ENCODE measurements at regions not wholly inside any gene's neighbourhood (a gene's known extent, or its start where the extent isn't known, plus 50 kb on each side); places are given as distances from the start of the nearest gene placed in this dataset.

- TF ChIP-seq CTCF (IDR thresholded peaks at IDR 0.05; ENCODE audit: low read depth, low read length, poor library complexity, severe bottlenecking), result no peak
- no peak for TF ChIP-seq EZH2phosphoT487 (IDR thresholded peaks at IDR 0.05; ENCODE audit: borderline replicate concordance, low read length)
These were observed 811.9 kb upstream of the RGS18 start for GRCh38 chr1:191346381-191346780.
